SK-N-SH treated with all-trans-retinoic acid at 6 μM for 48 hours (cell line): ENCODE measurements at regions not wholly inside any gene's neighbourhood (a gene's known extent, or its start where the extent isn't known, plus 50 kb on each side); places are given as distances from the start of the nearest gene placed in this dataset.

Experiments used
- ATAC-seq: fragments of 200-7000 bp; cut with Tn5 transposase; 3 replicates; pipeline ENCODE4 v1.9.1; 2020; ENCODE audit warnings: mild to moderate bottlenecking, moderate library complexity
- BACH2 ChIP-seq: fragments of 250-450 bp; sonication (Bioruptor Pico); IDR thresholded peaks from 2 replicates; pipeline ENCODE4 v1.9.0; 2021; ENCODE audit warnings: mild to moderate bottlenecking, borderline replicate concordance
- CSDC2 ChIP-seq: fragments of 250-450 bp; sonication (Bioruptor Pico); IDR thresholded peaks from 2 replicates; pipeline ENCODE4 v1.5.0; 2020; ENCODE audit warnings: mild to moderate bottlenecking, moderate library complexity
- GLIS3 ChIP-seq: fragments of 250-450 bp; sonication (Bioruptor Pico); IDR thresholded peaks from 2 replicates; pipeline ENCODE4 v1.5.0; 2020; ENCODE audit warnings: mild to moderate bottlenecking, moderate library complexity
- ISL1 ChIP-seq: fragments of 250-450 bp; sonication (Bioruptor Pico); IDR thresholded peaks from 2 replicates; pipeline ENCODE4 v2.1.2; 2022; ENCODE audit warnings: mild to moderate bottlenecking, moderate library complexity
- OSR1 ChIP-seq: fragments of 250-450 bp; sonication (Bioruptor Pico); IDR thresholded peaks from 2 replicates; pipeline ENCODE4 v1.8.0; 2022; ENCODE audit warnings: moderate library complexity, mild to moderate bottlenecking, inconsistent platforms
- POU6F1 ChIP-seq: fragments of 250-450 bp; sonication (Bioruptor Pico); IDR thresholded peaks from 2 replicates; pipeline ENCODE4 v1.8.0; 2021; ENCODE audit warnings: low read depth, mild to moderate bottlenecking, moderate library complexity, borderline replicate concordance
- RARB ChIP-seq: fragments of 250-450 bp; sonication (Bioruptor Pico); IDR thresholded peaks from 2 replicates; pipeline ENCODE4 v1.8.0; 2021; ENCODE audit warnings: mild to moderate bottlenecking, moderate library complexity
- TCF4 ChIP-seq: fragments of 250-450 bp; sonication (Bioruptor Pico); IDR thresholded peaks from 2 replicates; pipeline ENCODE4 v1.8.0; 2021; ENCODE audit warnings: mild to moderate bottlenecking, moderate library complexity, borderline replicate concordance
- TOX ChIP-seq: fragments of 250-450 bp; sonication (Bioruptor Pico); IDR thresholded peaks from 2 replicates; pipeline ENCODE4 v1.8.0; 2021; ENCODE audit warnings: mild to moderate bottlenecking, moderate library complexity, borderline replicate concordance
- TSHZ2 ChIP-seq: fragments of 250-450 bp; sonication (Bioruptor Pico); IDR thresholded peaks from 2 replicates; pipeline ENCODE4 v1.5.0; 2020; ENCODE audit warnings: mild to moderate bottlenecking, moderate library complexity
- ZC3H10 ChIP-seq: fragments of 250-450 bp; sonication (Bioruptor Pico); IDR thresholded peaks from 2 replicates; pipeline ENCODE4 v1.5.1; 2021; ENCODE audit warnings: mild to moderate bottlenecking, moderate library complexity
- ZFP3 ChIP-seq: fragments of 250-450 bp; sonication (Bioruptor Pico); IDR thresholded peaks from 2 replicates; pipeline ENCODE4 v1.5.0; 2020; ENCODE audit warnings: mild to moderate bottlenecking, moderate library complexity
- ZFP30 ChIP-seq: fragments of 450-650 bp; formaldehyde crosslinking; IDR thresholded peaks from 2 replicates; pipeline ENCODE4 v1.5.0; 2022; ENCODE audit warnings: mild to moderate bottlenecking, moderate library complexity
- ZNF565 ChIP-seq: fragments of 450-650 bp; formaldehyde crosslinking; conservative IDR thresholded peaks from 2 replicates; pipeline ENCODE4 v1.5.0; 2020; ENCODE audit warnings: low read depth, mild to moderate bottlenecking, moderate library complexity
- ZNF70 ChIP-seq: fragments of 450-650 bp; formaldehyde crosslinking; IDR thresholded peaks from 2 replicates; pipeline ENCODE4 v1.5.0; 2020; ENCODE audit warnings: mild to moderate bottlenecking, moderate library complexity
- ZNF8 ChIP-seq: fragments of 450-650 bp; formaldehyde crosslinking; IDR thresholded peaks from 2 replicates; pipeline ENCODE4 v1.5.0; 2020; ENCODE audit warnings: mild to moderate bottlenecking, moderate library complexity
- TF ChIP-seq, protein P1 (sequence below): fragments of 250-450 bp; sonication (Bioruptor Pico); IDR thresholded peaks from 2 replicates; pipeline ENCODE4 v1.5.1; 2021; ENCODE audit warnings: mild to moderate bottlenecking, moderate library complexity
- TF ChIP-seq, protein P2 (sequence below): fragments of 250-450 bp; sonication (Bioruptor Pico); IDR thresholded peaks from 2 replicates; pipeline ENCODE4 v1.5.1; 2020; ENCODE audit warnings: low read depth, mild to moderate bottlenecking, moderate library complexity

GRCh38 chr3:186481526-186481925 is 62.7 kb downstream of the CRYGS start:
- no peak for ATAC-seq
- TF ChIP-seq, protein P1, sequence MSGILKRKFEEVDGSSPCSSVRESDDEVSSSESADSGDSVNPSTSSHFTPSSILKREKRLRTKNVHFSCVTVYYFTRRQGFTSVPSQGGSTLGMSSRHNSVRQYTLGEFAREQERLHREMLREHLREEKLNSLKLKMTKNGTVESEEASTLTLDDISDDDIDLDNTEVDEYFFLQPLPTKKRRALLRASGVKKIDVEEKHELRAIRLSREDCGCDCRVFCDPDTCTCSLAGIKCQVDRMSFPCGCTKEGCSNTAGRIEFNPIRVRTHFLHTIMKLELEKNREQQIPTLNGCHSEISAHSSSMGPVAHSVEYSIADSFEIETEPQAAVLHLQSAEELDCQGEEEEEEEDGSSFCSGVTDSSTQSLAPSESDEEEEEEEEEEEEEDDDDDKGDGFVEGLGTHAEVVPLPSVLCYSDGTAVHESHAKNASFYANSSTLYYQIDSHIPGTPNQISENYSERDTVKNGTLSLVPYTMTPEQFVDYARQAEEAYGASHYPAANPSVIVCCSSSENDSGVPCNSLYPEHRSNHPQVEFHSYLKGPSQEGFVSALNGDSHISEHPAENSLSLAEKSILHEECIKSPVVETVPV (CRISPR knock-in tag): no peak
- TF ChIP-seq ISL1 (CRISPR knock-in tag) (no peak), GLIS3 (CRISPR knock-in tag) (no peak), ZNF70 (CRISPR knock-in tag) (no peak), TOX (CRISPR knock-in tag) (no peak)

DNA sequence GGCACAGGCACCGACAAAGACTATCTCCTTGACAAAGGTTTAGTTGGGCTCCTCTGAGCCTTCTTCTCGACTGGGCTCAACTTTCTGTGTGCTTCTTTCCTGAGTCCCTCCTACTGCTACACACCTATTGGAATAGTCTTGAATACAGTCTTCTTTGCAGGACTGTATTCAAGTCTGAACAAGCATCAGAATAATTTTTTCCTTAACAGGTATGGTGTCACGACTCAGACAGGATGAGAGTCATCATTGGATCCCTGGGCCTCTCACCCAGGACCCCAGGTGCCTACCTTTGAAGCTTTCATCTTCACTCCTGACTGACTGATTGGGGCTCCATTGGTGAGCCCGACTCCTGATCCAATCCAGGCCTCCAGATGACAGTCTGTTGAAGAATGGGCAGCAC is 66.3 kb downstream of the CRYGS start:
- ATAC-seq: no peak
- TF ChIP-seq ZNF565 (no peak), RARB (CRISPR knock-in tag) (no peak), ZNF8 (CRISPR knock-in tag) (no peak), OSR1 (CRISPR knock-in tag) (no peak), TOX (CRISPR knock-in tag) (no peak), ZC3H10 (CRISPR knock-in tag) (no peak), TCF4 (CRISPR knock-in tag) (no peak), CSDC2 (CRISPR knock-in tag) (no peak), POU6F1 (no peak), TSHZ2 (CRISPR knock-in tag) (no peak)
- TF ChIP-seq, protein P2, sequence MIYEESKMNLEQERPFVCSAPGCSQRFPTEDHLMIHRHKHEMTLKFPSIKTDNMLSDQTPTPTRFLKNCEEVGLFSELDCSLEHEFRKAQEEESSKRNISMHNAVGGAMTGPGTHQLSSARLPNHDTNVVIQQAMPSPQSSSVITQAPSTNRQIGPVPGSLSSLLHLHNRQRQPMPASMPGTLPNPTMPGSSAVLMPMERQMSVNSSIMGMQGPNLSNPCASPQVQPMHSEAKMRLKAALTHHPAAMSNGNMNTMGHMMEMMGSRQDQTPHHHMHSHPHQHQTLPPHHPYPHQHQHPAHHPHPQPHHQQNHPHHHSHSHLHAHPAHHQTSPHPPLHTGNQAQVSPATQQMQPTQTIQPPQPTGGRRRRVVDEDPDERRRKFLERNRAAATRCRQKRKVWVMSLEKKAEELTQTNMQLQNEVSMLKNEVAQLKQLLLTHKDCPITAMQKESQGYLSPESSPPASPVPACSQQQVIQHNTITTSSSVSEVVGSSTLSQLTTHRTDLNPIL (CRISPR knock-in tag): no peak

DNA sequence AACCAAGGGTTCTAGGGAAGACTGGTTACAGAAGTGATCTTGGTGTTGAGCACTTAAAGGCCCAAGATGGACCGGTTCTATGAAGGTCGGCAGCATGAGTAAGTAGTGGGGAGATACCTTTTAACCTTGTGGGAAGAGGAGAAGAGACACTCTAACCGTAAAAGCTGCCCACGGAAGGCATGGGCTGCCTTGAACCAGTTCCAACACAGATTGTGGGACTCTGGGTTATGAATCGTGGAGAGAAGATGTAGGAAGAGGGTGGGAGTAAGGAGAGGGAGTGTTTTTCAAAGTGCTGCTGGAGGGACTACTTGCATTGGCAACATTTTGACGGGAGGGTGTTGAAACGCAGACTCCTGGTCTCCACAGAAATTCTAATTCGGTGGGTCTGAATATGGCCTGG is 67.1 kb downstream of the CRYGS start:
- TF ChIP-seq BACH2 (no peak), POU6F1 (no peak), ZNF70 (CRISPR knock-in tag) (no peak), ZFP30 (CRISPR knock-in tag) (no peak), CSDC2 (CRISPR knock-in tag) (no peak), ZNF8 (CRISPR knock-in tag) (no peak), ZFP3 (CRISPR knock-in tag) (no peak), TSHZ2 (CRISPR knock-in tag) (no peak), TCF4 (CRISPR knock-in tag) (no peak), RARB (CRISPR knock-in tag) (no peak), TOX (CRISPR knock-in tag) (no peak)
- TF ChIP-seq, protein P2 (CRISPR knock-in tag): no peak
- TF ChIP-seq, all 23 proteins: peak for 0
- no peak for ATAC-seq
